ENCODE measurements at regions not wholly inside any gene's neighbourhood (a gene's known extent, or its start where the extent isn't known, plus 50 kb on each side); places are given as distances from the start of the nearest gene placed in this dataset.

DNA sequence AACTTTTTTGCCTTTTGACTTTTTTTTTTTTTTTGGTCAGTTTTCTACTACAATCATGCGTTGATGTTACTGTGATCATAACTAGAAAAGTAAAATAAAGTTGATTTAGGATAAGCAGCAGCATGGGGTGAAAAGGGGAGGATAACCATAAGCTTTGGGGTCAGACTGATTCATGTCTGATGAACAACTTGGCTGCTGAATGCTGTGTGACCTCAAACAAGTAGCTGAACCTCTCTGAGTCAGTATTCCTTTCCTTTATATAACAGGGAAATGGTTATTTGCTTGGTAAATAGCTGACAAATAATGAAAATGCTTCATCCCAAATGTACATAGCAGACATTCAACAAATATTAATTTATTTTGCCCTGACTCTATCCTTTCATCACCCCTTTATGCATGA is 413.0 kb downstream of the VRK1 start:
- Histone ChIP-seq H3K4me2 (no peak overlapping the region), H3K36me3 (replicated peaks in 1 of 2; ENCODE audit: control insufficient read depth in 1 of 2, insufficient read depth in 2 of 2, low read length in 1 of 2) (no peaks in the 10 kb centered on the region), H3K9ac (no peak overlapping the region), H3K9me2 (no peaks in the 10 kb centered on the region), H3F3A (replicated peaks; ENCODE audit: insufficient read depth) (no peaks in the 10 kb centered on the region), H3K27ac (ENCODE audit: low read depth in 2 of 2, low read length in 1 of 2) (no peak overlapping the region), H3K79me2 (ENCODE audit: insufficient read depth) (no peaks in the 10 kb centered on the region), H2AFZ (ENCODE audit: low read depth) (no peak overlapping the region), H4K20me1 (ENCODE audit: insufficient read depth) (no peaks in the 10 kb centered on the region), H3K9me3 (no peaks in the 10 kb centered on the region), H3K4me1 (ENCODE audit: control insufficient read depth in 1 of 2, insufficient read depth in 2 of 2, low read depth in 1 of 2, low read length in 1 of 2) (peaks cover 0 to 25% of the 10 kb centered on the region in 2 experiments; a peak in 1 of 4 replicates), H3K4me3 (ENCODE audit: low read depth in 2 of 2, low read length in 1 of 2) (no peak overlapping the region), H3K27me3 (ENCODE audit: insufficient read depth) (peaks cover 8% of the 10 kb centered on the region)
- TF ChIP-seq, protein P1, sequence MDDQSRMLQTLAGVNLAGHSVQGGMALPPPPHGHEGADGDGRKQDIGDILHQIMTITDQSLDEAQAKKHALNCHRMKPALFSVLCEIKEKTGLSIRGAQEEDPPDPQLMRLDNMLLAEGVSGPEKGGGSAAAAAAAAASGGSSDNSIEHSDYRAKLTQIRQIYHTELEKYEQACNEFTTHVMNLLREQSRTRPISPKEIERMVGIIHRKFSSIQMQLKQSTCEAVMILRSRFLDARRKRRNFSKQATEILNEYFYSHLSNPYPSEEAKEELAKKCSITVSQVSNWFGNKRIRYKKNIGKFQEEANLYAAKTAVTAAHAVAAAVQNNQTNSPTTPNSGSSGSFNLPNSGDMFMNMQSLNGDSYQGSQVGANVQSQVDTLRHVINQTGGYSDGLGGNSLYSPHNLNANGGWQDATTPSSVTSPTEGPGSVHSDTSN (IDR thresholded peaks at IDR 0.05), result no peak
- TF ChIP-seq NFIC (IDR thresholded peaks at IDR 0.05; ENCODE audit: borderline replicate concordance), result no peak
- TF ChIP-seq EP300 (IDR thresholded peaks at IDR 0.05; ENCODE audit: borderline replicate concordance in 1 of 2, low read depth in 1 of 2, low read length in 1 of 2), result no peak
- no peak for TF ChIP-seq GABPA (IDR thresholded peaks at IDR 0.05; ENCODE audit: low read depth)
- TF ChIP-seq, protein P2, sequence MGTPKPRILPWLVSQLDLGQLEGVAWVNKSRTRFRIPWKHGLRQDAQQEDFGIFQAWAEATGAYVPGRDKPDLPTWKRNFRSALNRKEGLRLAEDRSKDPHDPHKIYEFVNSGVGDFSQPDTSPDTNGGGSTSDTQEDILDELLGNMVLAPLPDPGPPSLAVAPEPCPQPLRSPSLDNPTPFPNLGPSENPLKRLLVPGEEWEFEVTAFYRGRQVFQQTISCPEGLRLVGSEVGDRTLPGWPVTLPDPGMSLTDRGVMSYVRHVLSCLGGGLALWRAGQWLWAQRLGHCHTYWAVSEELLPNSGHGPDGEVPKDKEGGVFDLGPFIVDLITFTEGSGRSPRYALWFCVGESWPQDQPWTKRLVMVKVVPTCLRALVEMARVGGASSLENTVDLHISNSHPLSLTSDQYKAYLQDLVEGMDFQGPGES (IDR thresholded peaks at IDR 0.05; ENCODE audit: low read depth, low read length), result no peak
- no peak for TF ChIP-seq RCOR1 (IDR thresholded peaks at IDR 0.05; ENCODE audit: low read length)
- no peak for TF ChIP-seq SIN3A (IDR thresholded peaks at IDR 0.05; ENCODE audit: borderline replicate concordance, low read depth, low read length)
- no peak for TF ChIP-seq EZH2phosphoT487 (IDR thresholded peaks at IDR 0.05; ENCODE audit: borderline replicate concordance, low read depth)
- no peak for TF ChIP-seq JUND (IDR thresholded peaks at IDR 0.05)
- no peak for TF ChIP-seq GATA2 (CRISPR knock-in tag; IDR thresholded peaks at IDR 0.05)
- TF ChIP-seq FOSL2 (IDR thresholded peaks at IDR 0.05; ENCODE audit: borderline replicate concordance, low read depth), result no peak
- no peak for TF ChIP-seq TEAD4 (IDR thresholded peaks at IDR 0.05; ENCODE audit: borderline replicate concordance, insufficient read depth)
- no peak for TF ChIP-seq FOXM1 (IDR thresholded peaks at IDR 0.05; ENCODE audit: low read depth)
- no peak for TF ChIP-seq YY1 (IDR thresholded peaks at IDR 0.05; ENCODE audit: low read depth)
- TF ChIP-seq, protein P3, sequence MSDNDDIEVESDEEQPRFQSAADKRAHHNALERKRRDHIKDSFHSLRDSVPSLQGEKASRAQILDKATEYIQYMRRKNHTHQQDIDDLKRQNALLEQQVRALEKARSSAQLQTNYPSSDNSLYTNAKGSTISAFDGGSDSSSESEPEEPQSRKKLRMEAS (IDR thresholded peaks at IDR 0.05; ENCODE audit: low read depth), result no peak
- TF ChIP-seq POLR2AphosphoS5 (IDR thresholded peaks at IDR 0.05; ENCODE audit: low read depth, low read length), result no peak
- TF ChIP-seq TAF1 (IDR thresholded peaks at IDR 0.05; ENCODE audit: borderline replicate concordance, low read depth, low read length), result no peak
- CTCF ChIA-PET, result no interaction called here
- WGBS (ENCODE audit: low lambda C conversion rate), result 3% methylated on average over 1 of the region's 1 CpG
- POLR2A ChIA-PET, result no interaction called here
- no peak for DNase-seq

DNA sequence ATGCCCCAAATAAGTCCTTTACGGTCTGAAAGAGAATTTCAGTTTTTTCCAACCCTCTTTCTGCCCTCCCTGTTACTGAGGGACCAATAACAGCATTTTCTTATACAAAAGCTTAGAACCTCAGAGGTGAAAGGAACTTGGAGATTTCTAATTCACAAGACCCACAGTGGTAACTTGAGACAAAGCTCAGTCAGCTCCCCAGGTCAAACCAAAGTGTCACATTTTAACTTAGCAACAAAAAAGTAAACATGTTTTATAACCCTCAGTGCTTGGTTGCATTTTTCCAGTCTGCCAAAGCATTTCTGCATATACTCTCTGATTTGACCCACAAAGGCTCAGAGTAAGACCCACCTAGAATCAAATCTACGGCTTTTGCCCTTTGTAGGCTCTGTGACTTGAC is 415.2 kb downstream of the VRK1 start:
- no peaks in the 10 kb centered on the region for H3K9me2 ChIP-seq
- no peaks in the 10 kb centered on the region for H3K79me2 ChIP-seq (ENCODE audit: insufficient read depth)
- H3F3A ChIP-seq (replicated peaks; ENCODE audit: insufficient read depth), result no peaks in the 10 kb centered on the region
- peaks cover 16% of the 10 kb centered on the region for H3K27me3 ChIP-seq (ENCODE audit: insufficient read depth)
- ChIA-PET POLR2A (no interaction called here), CTCF (no interaction called here)
- no peaks in the 10 kb centered on the region for H4K20me1 ChIP-seq (ENCODE audit: insufficient read depth)
- 0% methylated on average over 2 of the region's 2 CpGs for WGBS (ENCODE audit: low lambda C conversion rate)
- no peak for DNase-seq
- no peak overlapping the region for H3K9ac ChIP-seq
- H3K36me3 ChIP-seq (replicated peaks in 1 of 2; ENCODE audit: control insufficient read depth in 1 of 2, insufficient read depth in 2 of 2, low read length in 1 of 2), result no peaks in the 10 kb centered on the region
- H3K4me1 ChIP-seq (ENCODE audit: control insufficient read depth in 1 of 2, insufficient read depth in 2 of 2, low read depth in 1 of 2, low read length in 1 of 2), result peaks cover 0 to 25% of the 10 kb centered on the region in 2 experiments; a peak in 1 of 4 replicates
- H3K9me3 ChIP-seq, result no peaks in the 10 kb centered on the region
- no peak overlapping the region for H2AFZ ChIP-seq (ENCODE audit: low read depth)
- H3K4me3 ChIP-seq (ENCODE audit: low read depth in 2 of 2, low read length in 1 of 2), result no peak overlapping the region
- no peak overlapping the region for H3K27ac ChIP-seq (ENCODE audit: low read depth in 2 of 2, low read length in 1 of 2)
- H3K4me2 ChIP-seq, result no peak overlapping the region
- TF ChIP-seq, protein P2 (IDR thresholded peaks at IDR 0.05; ENCODE audit: low read depth, low read length), result no peak
- no peak for TF ChIP-seq CHD2 (IDR thresholded peaks at IDR 0.05; ENCODE audit: low read length, partially characterized antibody)
- no peak for TF ChIP-seq GATA2 (CRISPR knock-in tag; IDR thresholded peaks at IDR 0.05)
- TF ChIP-seq, protein P4, sequence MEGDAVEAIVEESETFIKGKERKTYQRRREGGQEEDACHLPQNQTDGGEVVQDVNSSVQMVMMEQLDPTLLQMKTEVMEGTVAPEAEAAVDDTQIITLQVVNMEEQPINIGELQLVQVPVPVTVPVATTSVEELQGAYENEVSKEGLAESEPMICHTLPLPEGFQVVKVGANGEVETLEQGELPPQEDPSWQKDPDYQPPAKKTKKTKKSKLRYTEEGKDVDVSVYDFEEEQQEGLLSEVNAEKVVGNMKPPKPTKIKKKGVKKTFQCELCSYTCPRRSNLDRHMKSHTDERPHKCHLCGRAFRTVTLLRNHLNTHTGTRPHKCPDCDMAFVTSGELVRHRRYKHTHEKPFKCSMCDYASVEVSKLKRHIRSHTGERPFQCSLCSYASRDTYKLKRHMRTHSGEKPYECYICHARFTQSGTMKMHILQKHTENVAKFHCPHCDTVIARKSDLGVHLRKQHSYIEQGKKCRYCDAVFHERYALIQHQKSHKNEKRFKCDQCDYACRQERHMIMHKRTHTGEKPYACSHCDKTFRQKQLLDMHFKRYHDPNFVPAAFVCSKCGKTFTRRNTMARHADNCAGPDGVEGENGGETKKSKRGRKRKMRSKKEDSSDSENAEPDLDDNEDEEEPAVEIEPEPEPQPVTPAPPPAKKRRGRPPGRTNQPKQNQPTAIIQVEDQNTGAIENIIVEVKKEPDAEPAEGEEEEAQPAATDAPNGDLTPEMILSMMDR (IDR thresholded peaks at IDR 0.05), result no peak
- no peak for TF ChIP-seq GABPA (IDR thresholded peaks at IDR 0.05; ENCODE audit: low read depth)
- TF ChIP-seq NFIC (IDR thresholded peaks at IDR 0.05; ENCODE audit: borderline replicate concordance), result no peak
- TF ChIP-seq JUND (IDR thresholded peaks at IDR 0.05), result no peak
- no peak for TF ChIP-seq RAD21 (IDR thresholded peaks at IDR 0.05; ENCODE audit: low read length)
- TF ChIP-seq FOSL2 (IDR thresholded peaks at IDR 0.05; ENCODE audit: borderline replicate concordance, low read depth), result no peak
- TF ChIP-seq, protein P5, sequence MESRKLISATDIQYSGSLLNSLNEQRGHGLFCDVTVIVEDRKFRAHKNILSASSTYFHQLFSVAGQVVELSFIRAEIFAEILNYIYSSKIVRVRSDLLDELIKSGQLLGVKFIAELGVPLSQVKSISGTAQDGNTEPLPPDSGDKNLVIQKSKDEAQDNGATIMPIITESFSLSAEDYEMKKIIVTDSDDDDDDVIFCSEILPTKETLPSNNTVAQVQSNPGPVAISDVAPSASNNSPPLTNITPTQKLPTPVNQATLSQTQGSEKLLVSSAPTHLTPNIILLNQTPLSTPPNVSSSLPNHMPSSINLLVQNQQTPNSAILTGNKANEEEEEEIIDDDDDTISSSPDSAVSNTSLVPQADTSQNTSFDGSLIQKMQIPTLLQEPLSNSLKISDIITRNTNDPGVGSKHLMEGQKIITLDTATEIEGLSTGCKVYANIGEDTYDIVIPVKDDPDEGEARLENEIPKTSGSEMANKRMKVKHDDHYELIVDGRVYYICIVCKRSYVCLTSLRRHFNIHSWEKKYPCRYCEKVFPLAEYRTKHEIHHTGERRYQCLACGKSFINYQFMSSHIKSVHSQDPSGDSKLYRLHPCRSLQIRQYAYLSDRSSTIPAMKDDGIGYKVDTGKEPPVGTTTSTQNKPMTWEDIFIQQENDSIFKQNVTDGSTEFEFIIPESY (IDR thresholded peaks at IDR 0.05; ENCODE audit: borderline replicate concordance, low read depth), result no peak

All from SK-N-SH (cell line).